A549 (cell line): ENCODE measurements at regions not wholly inside any gene's neighbourhood (a gene's known extent, or its start where the extent isn't known, plus 50 kb on each side); places are given as distances from the start of the nearest gene placed in this dataset.

ENCODE experiments used
- ATAC-seq, 2 experiments: fragments of 200-7000 bp in 1 of 2; fragments of >200 bp in 1 of 2; cut with Nextera tagmentation in 1 of 2; cut with Tn5 transposase in 1 of 2; 3 replicates each; pipeline versions ENCODE4 v1.8.0 to v1.9.1; 2018 to 2020; ENCODE audit warnings: mild to moderate bottlenecking in 1 of 2, moderate library complexity in 1 of 2
- CTCF ChIA-PET: fragments of 300-600 bp; sonication (Branson Sonifier 250); formaldehyde crosslinking; extraction: SDS; loops from one replicate; lab custom pipeline; 2021; ENCODE audit warnings: antibody characterized with exemption, inconsistent platforms; lab: Yijun Ruan, JAX
- POLR2A ChIA-PET: fragments of 350-600 bp; formaldehyde crosslinking; extraction: SDS; loops from one replicate; lab custom pipeline; 2021; ENCODE audit warnings: antibody characterized with exemption, inconsistent platforms; lab: Yijun Ruan, JAX
- DNase-seq, 2 experiments: peaks; one replicate each; pipeline versions ENCODE4 v3.0.0 to v3.0.0-alpha.2; 2011 to 2016; ENCODE audit warnings: low read depth in 1 of 2, low spot score in 1 of 2
- FAIRE-seq: peaks from 2 replicates; lab custom pipeline; 2011; peaks lifted over from hg19 to GRCh38; lab: Jason Lieb, UNC
- H3K27ac ChIP-seq, 2 experiments: fragments of >200 bp; sonication (Bioruptor Twin); formaldehyde crosslinking; 3 replicates each; pipeline ENCODE4 v1.5.1; 2016 to 2017
- H3K4me1 ChIP-seq: fragments of >200 bp; sonication (Bioruptor Twin); formaldehyde crosslinking; 3 replicates; pipeline ENCODE4 v1.6.1; 2016
- H3K4me2 ChIP-seq: fragments of >200 bp; sonication (Bioruptor Twin); formaldehyde crosslinking; 3 replicates; pipeline ENCODE4 v1.6.1; 2016
- H3K4me3 ChIP-seq: fragments of >200 bp; sonication (Bioruptor Twin); formaldehyde crosslinking; 3 replicates; pipeline ENCODE4 v1.5.1; 2016
- H3K9me3 ChIP-seq: fragments of >200 bp; sonication (Bioruptor Twin); formaldehyde crosslinking; 3 replicates; pipeline ENCODE4 v1.6.1; 2016
- CBX2 ChIP-seq: fragments of 200-600 bp; sonication (generic); IDR thresholded peaks from 2 replicates; pipeline ENCODE4 v1.6.1; 2016; ENCODE audit warnings: low read depth, mild to moderate bottlenecking, borderline replicate concordance
- CHD4 ChIP-seq: fragments of 200-600 bp; sonication (generic); IDR thresholded peaks from 2 replicates; pipeline ENCODE4 v1.6.1; 2016; ENCODE audit warnings: antibody characterized with exemption, mild to moderate bottlenecking, borderline replicate concordance
- EHF ChIP-seq: fragments of 250-450 bp; sonication (Bioruptor Pico); IDR thresholded peaks from 2 replicates; pipeline ENCODE4 v1.5.0; 2020; ENCODE audit warnings: mild to moderate bottlenecking
- EHMT2 ChIP-seq: fragments of 200-600 bp; sonication (generic); IDR thresholded peaks from 2 replicates; pipeline ENCODE4 v1.6.1; 2016; ENCODE audit warnings: antibody characterized with exemption, low read depth, mild to moderate bottlenecking, moderate library complexity
- ESRRA ChIP-seq: fragments of 150-350 bp; IDR thresholded peaks from 2 replicates; pipeline ENCODE4 v1.6.1; 2014; ENCODE audit warnings: mild to moderate bottlenecking, low read length, borderline replicate concordance
- FOSB ChIP-seq: fragments of 250-450 bp; sonication (Bioruptor Pico); IDR thresholded peaks from 2 replicates; pipeline ENCODE4 v1.5.0; 2020; ENCODE audit warnings: mild to moderate bottlenecking, moderate library complexity
- FOXS1 ChIP-seq: fragments of 250-450 bp; sonication (Bioruptor Pico); IDR thresholded peaks from 2 replicates; pipeline ENCODE4 v1.5.0; 2020; ENCODE audit warnings: mild to moderate bottlenecking, moderate library complexity
- HOXA7 ChIP-seq: fragments of 250-450 bp; sonication (Bioruptor Pico); IDR thresholded peaks from 2 replicates; pipeline ENCODE4 v1.5.0; 2020; ENCODE audit warnings: mild to moderate bottlenecking, moderate library complexity
- JUN ChIP-seq, 2 experiments: fragments of >200 bp; sonication (Bioruptor Twin); formaldehyde crosslinking; IDR thresholded peaks; 2 replicates in 1 of 2; 3 replicates in 1 of 2; pipeline ENCODE4 v1.6.1; 2016 to 2017
- JUNB ChIP-seq: fragments of >200 bp; sonication (Bioruptor Twin); formaldehyde crosslinking; IDR thresholded peaks from 2 replicates; pipeline ENCODE4 v1.6.1; 2016
- MAFK ChIP-seq: fragments of 450-650 bp; IDR thresholded peaks from 2 replicates; pipeline ENCODE4 v1.6.1; 2014; ENCODE audit not compliant: partially characterized antibody
- NR3C1 ChIP-seq: fragments of >200 bp; sonication (Bioruptor Twin); formaldehyde crosslinking; IDR thresholded peaks from 3 replicates; pipeline ENCODE4 v1.6.1; 2017
- POLR2A ChIP-seq: IDR thresholded peaks from 2 replicates; pipeline ENCODE4 v1.6.1; 2012; ENCODE audit warnings: mild to moderate bottlenecking, low read length
- RAD21 ChIP-seq, 2 experiments: fragments of >200 bp in 1 of 2; sonication (Bioruptor Twin) in 1 of 2; formaldehyde crosslinking in 1 of 2; IDR thresholded peaks in 1 of 2; conservative IDR thresholded peaks in 1 of 2; 2 replicates in 1 of 2; 3 replicates in 1 of 2; pipeline ENCODE4 v1.6.1; 2012 to 2018; ENCODE audit warnings: inconsistent platforms in 1 of 2
- RARB ChIP-seq: fragments of 250-450 bp; sonication (Bioruptor Pico); IDR thresholded peaks from 2 replicates; pipeline ENCODE4 v1.8.0; 2021; ENCODE audit warnings: mild to moderate bottlenecking, moderate library complexity
- RNF2 ChIP-seq: fragments of 200-600 bp; sonication (generic); IDR thresholded peaks from 2 replicates; pipeline ENCODE4 v1.6.1; 2016; ENCODE audit warnings: low read depth, mild to moderate bottlenecking, antibody characterized with exemption, moderate library complexity, borderline replicate concordance
- SMC3 ChIP-seq: fragments of >200 bp; sonication (Bioruptor Twin); formaldehyde crosslinking; IDR thresholded peaks from 3 replicates; pipeline ENCODE4 v1.6.1; 2018; ENCODE audit warnings: inconsistent platforms
- TFCP2L1 ChIP-seq: fragments of 250-450 bp; sonication (Bioruptor Pico); IDR thresholded peaks from 2 replicates; pipeline ENCODE4 v1.5.0; 2021; ENCODE audit warnings: mild to moderate bottlenecking
- ZFP36 ChIP-seq: fragments of 450-650 bp; IDR thresholded peaks from 2 replicates; pipeline ENCODE4 v1.6.1; 2014; ENCODE audit warnings: borderline replicate concordance; ENCODE audit not compliant: partially characterized antibody
- WGBS: methylation state at CpG from one replicate; pipeline ENCODE4 v1.1.6; 2017; ENCODE audit errors: missing lambda C conversion rate; 5-methylcytosine and 5-hydroxymethylcytosine counted together
- TF ChIP-seq, protein P1 (sequence below): IDR thresholded peaks from 2 replicates; pipeline ENCODE4 v1.6.1; 2012
- TF ChIP-seq, protein P2 (sequence below): fragments of >200 bp; sonication (Bioruptor Twin); formaldehyde crosslinking; IDR thresholded peaks from 3 replicates; pipeline ENCODE4 v1.5.1; 2016
- TF ChIP-seq, protein P3 (sequence below): IDR thresholded peaks from 2 replicates; pipeline ENCODE4 v1.6.1; 2012; ENCODE audit warnings: low read depth, borderline replicate concordance
- TF ChIP-seq, protein P4 (sequence below): fragments of 250-450 bp; sonication (Bioruptor Pico); IDR thresholded peaks from 2 replicates; pipeline ENCODE4 v1.5.0; 2021; ENCODE audit warnings: mild to moderate bottlenecking, moderate library complexity, borderline replicate concordance
- TF ChIP-seq, protein P5 (sequence below): fragments of >200 bp; sonication (Bioruptor Twin); formaldehyde crosslinking; IDR thresholded peaks from 2 replicates; pipeline ENCODE4 v1.6.1; 2016
- TF ChIP-seq, protein P6 (sequence below): fragments of 150-350 bp; IDR thresholded peaks from 2 replicates; pipeline ENCODE4 v1.6.1; 2014; ENCODE audit warnings: low read depth, mild to moderate bottlenecking, low read length

DNA sequence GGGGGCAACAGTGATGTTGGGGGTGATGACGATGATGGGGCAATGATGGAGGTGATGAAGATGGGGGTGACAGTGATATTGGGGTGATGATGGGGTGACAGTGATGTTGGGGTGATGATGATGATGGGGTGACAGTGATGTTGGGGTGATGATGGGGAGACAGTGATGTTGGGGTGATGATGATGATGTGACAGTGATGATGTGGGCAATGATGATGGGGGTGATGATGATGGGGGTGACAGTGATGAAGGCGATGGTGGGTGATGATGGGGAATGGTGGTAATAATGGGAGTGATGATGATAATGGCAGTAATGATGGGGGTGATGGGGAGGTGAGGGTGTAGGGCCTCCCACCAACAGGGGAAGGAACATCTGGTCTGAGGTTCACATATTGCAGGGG, 150.6 kb downstream of the ERMARD start:
- 88% methylated on average over 1 of the region's 2 CpGs for WGBS
- H3K4me2 ChIP-seq: no peak overlapping the region
- H3K9me3 ChIP-seq: no peaks in the 10 kb centered on the region
- no peak for DNase-seq
- FAIRE-seq: no peak
- no peak overlapping the region for H3K4me3 ChIP-seq
- H3K27ac ChIP-seq: no peak overlapping the region
- CTCF ChIA-PET: no interaction called here
- POLR2A ChIA-PET: no interaction called here
- H3K4me1 ChIP-seq: peaks cover 10% of the 10 kb centered on the region; the same call in 1 of the 3 replicates
- TF ChIP-seq EHMT2 (no peak), JUN (IDR thresholded peaks at IDR 0.05) (no peak), CHD4 (no peak), HOXA7 (CRISPR knock-in tag) (no peak), RAD21 (conservative IDR thresholded peaks at IDR 0.05 in 1 of 2, IDR thresholded peaks at IDR 0.05 in 1 of 2) (no peak), ESRRA (no peak), RARB (CRISPR knock-in tag) (no peak), CBX2 (no peak), SMC3 (no peak), ZFP36 (no peak), NR3C1 (no peak), JUNB (no peak)
- TF ChIP-seq, protein P1, sequence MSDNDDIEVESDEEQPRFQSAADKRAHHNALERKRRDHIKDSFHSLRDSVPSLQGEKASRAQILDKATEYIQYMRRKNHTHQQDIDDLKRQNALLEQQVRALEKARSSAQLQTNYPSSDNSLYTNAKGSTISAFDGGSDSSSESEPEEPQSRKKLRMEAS: no peak
- TF ChIP-seq, protein P2, sequence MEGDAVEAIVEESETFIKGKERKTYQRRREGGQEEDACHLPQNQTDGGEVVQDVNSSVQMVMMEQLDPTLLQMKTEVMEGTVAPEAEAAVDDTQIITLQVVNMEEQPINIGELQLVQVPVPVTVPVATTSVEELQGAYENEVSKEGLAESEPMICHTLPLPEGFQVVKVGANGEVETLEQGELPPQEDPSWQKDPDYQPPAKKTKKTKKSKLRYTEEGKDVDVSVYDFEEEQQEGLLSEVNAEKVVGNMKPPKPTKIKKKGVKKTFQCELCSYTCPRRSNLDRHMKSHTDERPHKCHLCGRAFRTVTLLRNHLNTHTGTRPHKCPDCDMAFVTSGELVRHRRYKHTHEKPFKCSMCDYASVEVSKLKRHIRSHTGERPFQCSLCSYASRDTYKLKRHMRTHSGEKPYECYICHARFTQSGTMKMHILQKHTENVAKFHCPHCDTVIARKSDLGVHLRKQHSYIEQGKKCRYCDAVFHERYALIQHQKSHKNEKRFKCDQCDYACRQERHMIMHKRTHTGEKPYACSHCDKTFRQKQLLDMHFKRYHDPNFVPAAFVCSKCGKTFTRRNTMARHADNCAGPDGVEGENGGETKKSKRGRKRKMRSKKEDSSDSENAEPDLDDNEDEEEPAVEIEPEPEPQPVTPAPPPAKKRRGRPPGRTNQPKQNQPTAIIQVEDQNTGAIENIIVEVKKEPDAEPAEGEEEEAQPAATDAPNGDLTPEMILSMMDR: no peak
- TF ChIP-seq, protein P3, sequence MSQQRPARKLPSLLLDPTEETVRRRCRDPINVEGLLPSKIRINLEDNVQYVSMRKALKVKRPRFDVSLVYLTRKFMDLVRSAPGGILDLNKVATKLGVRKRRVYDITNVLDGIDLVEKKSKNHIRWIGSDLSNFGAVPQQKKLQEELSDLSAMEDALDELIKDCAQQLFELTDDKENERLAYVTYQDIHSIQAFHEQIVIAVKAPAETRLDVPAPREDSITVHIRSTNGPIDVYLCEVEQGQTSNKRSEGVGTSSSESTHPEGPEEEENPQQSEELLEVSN: no peak
- TF ChIP-seq, protein P4, sequence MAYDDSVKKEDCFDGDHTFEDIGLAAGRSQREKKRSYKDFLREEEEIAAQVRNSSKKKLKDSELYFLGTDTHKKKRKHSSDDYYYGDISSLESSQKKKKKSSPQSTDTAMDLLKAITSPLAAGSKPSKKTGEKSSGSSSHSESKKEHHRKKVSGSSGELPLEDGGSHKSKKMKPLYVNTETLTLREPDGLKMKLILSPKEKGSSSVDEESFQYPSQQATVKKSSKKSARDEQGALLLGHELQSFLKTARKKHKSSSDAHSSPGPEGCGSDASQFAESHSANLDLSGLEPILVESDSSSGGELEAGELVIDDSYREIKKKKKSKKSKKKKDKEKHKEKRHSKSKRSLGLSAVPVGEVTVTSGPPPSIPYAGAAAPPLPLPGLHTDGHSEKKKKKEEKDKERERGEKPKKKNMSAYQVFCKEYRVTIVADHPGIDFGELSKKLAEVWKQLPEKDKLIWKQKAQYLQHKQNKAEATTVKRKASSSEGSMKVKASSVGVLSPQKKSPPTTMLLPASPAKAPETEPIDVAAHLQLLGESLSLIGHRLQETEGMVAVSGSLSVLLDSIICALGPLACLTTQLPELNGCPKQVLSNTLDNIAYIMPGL (CRISPR knock-in tag): no peak
- TF ChIP-seq, protein P5, sequence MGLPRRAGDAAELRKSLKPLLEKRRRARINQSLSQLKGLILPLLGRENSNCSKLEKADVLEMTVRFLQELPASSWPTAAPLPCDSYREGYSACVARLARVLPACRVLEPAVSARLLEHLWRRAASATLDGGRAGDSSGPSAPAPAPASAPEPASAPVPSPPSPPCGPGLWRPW: no peak
- no peak for ATAC-seq

DNA sequence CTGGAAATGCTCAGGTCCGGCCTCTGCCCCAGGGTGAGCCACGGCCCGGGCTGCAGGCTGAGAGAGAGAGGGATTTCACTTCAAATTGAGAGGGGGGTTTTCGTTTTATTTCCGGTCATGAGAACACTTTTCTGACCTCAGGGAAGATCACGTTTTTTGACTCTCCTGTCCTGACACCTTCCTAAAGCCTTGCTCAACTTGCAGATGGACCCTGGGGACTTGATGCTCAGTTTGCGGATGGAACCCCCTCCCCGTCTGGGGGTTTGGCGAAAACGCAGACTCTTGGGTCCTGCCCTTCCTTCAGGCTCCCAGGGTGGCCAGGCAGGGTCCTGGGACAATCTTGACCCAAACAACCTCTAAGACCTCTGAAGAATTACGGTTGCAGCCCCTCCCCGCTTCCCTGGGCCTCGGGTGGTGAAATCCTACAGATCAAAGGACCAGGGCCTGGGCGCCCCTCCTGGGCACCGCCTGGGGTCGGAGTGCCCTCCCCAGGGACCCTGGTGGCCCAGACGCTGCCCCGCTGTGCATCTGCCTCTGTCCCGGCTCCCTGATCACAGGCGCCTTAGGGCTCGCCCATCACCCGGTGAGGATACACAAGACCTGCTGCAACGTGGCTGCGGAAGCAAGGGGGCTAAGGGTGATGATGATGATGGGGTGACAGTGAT, 148.2 kb downstream of the ERMARD start:
- no peak overlapping the region for H3K4me3 ChIP-seq
- H3K27ac ChIP-seq: no peak overlapping the region
- POLR2A ChIA-PET: no interaction called here
- WGBS: 71% methylated on average over 13 of the region's 24 CpGs
- no peaks in the 10 kb centered on the region for H3K4me1 ChIP-seq
- CTCF ChIA-PET: no interaction called here
- H3K4me2 ChIP-seq: no peak overlapping the region
- FAIRE-seq (no peak), ATAC-seq (no peak), DNase-seq (no peak)
- H3K9me3 ChIP-seq: no peaks in the 10 kb centered on the region
- TF ChIP-seq TFCP2L1 (CRISPR knock-in tag) (no peak), EHMT2 (no peak), ESRRA (no peak), CBX2 (no peak), FOSB (CRISPR knock-in tag) (no peak), EHF (CRISPR knock-in tag) (no peak), RNF2 (no peak), RARB (CRISPR knock-in tag) (no peak), POLR2A (no peak), FOXS1 (no peak), RAD21 (conservative IDR thresholded peaks at IDR 0.05 in 1 of 2, IDR thresholded peaks at IDR 0.05 in 1 of 2) (no peak), MAFK (no peak)
- TF ChIP-seq, protein P2: no peak
- TF ChIP-seq, protein P6, sequence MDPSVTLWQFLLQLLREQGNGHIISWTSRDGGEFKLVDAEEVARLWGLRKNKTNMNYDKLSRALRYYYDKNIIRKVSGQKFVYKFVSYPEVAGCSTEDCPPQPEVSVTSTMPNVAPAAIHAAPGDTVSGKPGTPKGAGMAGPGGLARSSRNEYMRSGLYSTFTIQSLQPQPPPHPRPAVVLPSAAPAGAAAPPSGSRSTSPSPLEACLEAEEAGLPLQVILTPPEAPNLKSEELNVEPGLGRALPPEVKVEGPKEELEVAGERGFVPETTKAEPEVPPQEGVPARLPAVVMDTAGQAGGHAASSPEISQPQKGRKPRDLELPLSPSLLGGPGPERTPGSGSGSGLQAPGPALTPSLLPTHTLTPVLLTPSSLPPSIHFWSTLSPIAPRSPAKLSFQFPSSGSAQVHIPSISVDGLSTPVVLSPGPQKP: no peak
